Hepatic stellate cell (primary cell): ENCODE measurements at regions not wholly inside any gene's neighbourhood (a gene's known extent, or its start where the extent isn't known, plus 50 kb on each side); places are given as distances from the start of the nearest gene placed in this dataset.

Source experiments
- DNase-seq: peaks from one replicate; pipeline ENCODE4 v3.0.0; 2011; ENCODE audit warnings: low spot score

DNA sequence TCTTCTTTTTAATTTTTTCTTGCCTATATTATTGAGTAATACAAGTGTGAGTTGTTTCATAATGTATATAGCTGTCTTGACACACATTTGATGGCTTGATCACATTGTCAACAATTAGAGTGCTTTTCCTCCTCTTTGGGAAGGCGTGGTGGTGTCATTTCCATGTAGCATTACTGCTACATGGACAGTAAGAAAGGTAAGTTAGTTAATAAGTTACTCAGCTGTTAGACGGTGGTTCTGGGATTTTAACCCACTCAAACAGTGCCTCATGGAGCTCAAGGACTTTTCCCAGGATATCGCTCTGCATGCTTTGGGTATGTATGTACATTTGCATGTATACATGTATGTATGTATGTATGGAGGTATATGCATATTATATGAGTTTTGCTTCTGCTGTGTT is 94.6 kb downstream of the HAPSTR1 start:
- DNase-seq = no peak

GRCh38 chr16:9188721-9189120 is 97.3 kb downstream of the HAPSTR1 start:
- DNase-seq = no peak

DNA sequence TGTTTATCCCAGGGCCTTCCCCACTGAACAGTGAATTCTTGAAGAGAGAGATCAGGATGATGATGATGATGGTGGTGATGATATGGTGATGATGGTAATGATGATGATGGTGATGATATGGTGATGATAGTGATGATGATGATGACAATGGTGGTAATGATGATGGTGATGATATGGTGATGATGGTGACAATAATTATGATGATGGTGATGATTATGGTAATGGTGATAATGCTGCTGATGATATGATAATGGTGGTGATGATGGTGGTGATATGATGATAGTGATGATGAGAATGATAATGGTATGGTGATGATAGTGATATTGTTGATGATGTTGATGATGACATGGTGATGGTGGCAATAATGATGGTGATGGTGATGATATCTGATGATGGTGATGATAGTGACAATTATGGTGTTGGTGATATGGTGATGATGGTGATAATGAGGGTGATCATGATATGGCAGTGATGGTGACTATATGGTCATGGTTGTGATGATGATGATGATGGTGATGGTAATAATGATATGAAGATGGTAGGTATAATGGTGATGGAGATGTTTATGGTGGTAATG is 99.9 kb downstream of the HAPSTR1 start:
- no peak for DNase-seq

- no peak for DNase-seq
Observed at GRCh38 chr16:9192746-9193145, 101.3 kb downstream of the HAPSTR1 start.

GRCh38 chr16:9195287-9195686 is 103.8 kb downstream of the HAPSTR1 start:
- no peak for DNase-seq

DNA sequence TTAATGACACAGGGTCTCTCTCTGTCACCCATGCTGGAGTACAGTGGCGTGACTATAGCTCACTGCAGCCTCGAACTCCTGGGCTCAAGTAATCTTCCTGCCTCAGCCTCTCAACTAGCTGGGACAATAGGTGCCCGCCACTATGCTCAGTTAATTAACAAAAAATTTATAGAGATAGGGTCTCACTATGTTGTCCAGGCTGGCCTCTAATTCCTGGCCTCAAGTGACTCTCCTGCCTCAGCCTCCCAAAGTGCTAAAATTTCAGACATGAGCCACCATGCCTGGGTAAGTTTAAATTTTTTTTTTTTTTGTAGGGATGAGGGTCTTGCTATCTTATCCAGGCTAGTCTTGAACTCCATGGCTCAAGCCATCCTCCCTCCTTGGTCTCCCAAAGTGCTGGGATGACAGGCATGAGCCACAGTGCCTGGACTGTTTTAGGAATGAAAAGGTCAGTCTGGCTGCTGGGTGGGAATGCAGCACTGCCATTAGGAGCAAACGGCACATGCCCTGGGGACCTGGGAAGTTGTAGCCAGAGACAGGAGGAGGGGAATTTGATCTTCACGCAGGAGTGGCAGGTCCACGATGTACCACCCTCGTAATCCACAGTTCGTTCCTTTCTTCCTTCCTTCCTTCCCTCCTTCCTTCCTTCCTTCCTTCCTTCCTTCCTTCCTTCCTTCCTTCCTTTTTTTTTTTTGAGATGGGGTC is 106.7 kb downstream of the HAPSTR1 start:
- DNase-seq = no peak

- no peak for DNase-seq
Observed at GRCh38 chr16:9199311-9199710, 107.9 kb downstream of the HAPSTR1 start.

GRCh38 chr16:9199751-9200150 is 108.3 kb downstream of the HAPSTR1 start:
- no peak for DNase-seq

- no peak for DNase-seq
Observed at GRCh38 chr16:9203956-9204355, 112.5 kb downstream of the HAPSTR1 start.

GRCh38 chr16:9205661-9206060 is 114.2 kb downstream of the HAPSTR1 start:
- no peak for DNase-seq

DNA sequence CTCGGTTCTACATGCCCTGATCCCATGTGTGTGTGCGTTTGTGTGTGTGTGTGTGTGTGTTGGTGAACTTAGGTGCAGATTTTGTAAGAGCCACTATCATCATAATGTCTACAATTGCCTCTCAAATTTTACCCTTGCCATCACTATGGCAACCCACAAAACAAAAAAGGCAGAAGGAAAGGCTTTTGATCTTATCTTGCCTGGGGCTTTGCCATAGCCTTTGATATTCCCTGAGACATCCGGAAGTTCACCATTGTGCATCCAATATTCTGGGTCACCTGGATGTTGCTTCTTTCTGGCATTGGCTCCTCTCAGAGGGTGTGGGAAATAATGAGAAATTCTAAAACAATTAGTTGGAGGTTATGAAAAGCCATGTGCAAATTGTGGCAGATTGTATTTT is 114.7 kb downstream of the HAPSTR1 start:
- DNase-seq = no peak

DNA sequence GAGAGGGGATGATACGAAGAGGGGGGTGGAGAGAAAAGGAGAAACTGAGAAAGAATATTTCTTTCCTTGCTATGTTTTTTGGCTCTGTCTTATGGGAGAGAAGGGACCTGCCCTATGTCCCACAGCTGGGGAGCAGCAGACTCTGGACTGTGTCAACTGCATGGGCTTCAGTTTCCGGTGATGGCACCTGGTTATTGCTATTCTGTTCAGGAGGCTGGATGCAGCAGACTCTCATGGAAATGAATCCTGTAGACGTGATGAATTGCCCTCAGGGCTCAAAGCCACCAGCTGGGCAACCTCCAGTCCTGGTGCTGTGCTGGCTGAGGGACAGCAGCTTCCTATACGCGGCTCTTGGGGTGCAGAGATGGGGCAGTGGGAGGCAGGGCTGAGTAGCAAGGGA is 121.2 kb downstream of the HAPSTR1 start:
- DNase-seq = no peak

DNA sequence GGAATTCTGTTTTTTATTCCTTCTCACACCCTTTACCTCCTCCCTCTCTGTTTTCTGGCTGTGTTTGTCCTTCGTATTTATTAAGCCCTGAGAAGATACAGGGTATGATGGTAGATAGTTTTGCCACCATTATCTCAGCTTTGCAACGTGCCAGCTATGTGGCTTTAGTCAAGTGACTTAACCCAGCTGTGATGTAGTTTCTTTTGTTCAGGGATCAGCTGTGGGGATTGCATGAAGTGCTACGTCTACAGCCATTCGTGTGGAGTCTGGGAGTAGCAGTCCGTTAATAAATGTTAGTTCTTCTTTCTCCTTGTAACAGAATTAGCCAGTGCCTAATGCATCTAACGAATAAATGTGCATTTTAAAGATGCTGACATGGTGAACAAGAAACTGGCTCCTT is 128.4 kb downstream of the HAPSTR1 start:
- no peak for DNase-seq

DNA sequence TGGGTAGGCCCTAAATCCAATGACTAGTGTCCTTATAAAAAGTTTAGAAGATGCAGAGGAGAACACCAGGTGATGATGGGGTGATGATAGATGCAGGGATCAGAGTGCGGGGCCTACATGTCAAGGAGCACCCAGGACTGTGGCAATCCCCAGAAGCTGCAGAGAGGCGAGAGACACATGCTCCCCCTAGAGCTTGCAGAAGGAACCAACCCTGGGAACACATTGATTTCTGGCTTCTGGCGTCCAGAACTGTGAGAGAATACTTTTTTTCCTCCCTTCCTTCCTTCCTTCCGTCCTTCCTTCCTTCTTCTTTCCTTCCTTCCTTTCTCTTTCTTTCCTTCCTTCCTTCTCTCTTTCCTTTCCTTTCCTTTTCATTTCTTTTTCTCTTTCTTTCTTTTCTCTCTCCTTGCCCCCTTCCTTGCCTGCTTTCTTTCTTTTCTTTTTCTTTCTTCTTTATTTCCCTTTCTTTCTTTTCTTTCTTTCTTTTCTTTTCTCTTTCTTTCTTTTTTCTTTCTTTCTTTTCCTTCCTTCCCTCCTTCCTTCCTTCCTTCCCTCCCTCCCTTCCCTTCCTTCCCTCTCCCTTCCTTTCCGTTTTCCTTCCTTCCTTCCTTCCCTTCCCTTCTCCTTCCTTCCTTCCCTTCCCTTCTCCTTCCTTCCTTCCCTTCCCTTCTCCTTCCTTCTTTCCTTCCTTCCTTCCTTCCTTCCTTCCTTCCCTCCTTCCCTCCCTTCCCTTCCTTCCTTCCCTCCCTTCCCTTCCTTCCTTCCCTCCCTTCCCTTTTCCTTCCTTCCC is 134.3 kb downstream of the HAPSTR1 start:
- no peak for DNase-seq

GRCh38 chr16:9226924-9227323 is 135.5 kb downstream of the HAPSTR1 start:
- DNase-seq = no peak

- no peak for DNase-seq
Observed at GRCh38 chr16:9231039-9231438, 139.6 kb downstream of the HAPSTR1 start.

DNA sequence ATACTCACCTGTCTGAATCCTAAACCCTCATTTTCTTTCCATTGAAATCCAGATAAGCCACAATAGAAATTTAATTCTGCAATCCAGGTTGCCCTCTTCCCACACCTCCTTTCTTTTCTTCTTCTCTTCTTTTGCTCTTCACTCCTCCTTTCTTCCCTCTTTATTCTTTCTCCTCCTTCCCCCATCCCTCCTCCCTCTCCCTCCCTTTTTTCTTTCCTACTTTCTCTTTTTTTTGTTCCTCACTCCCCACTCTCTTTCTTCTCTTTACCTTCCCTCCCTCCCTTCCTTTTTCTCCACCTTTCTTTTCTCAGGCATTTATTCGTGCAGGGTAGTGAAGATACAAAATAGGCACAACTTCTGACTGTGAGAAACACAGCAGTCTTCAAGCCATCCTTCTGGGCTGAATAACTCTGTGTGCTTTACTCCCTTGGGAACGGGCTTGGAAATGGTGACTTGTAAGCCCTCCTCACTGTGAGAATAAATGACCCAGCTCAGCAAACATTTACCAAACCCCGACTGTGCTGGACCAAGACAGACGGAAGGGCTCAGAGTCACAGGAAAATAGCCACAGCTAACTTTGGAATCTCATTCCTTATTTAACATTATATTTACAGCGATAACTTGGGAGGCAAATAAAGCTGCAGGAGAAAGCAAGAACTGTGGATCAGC is 140.8 kb downstream of the HAPSTR1 start:
- DNase-seq = no peak

DNA sequence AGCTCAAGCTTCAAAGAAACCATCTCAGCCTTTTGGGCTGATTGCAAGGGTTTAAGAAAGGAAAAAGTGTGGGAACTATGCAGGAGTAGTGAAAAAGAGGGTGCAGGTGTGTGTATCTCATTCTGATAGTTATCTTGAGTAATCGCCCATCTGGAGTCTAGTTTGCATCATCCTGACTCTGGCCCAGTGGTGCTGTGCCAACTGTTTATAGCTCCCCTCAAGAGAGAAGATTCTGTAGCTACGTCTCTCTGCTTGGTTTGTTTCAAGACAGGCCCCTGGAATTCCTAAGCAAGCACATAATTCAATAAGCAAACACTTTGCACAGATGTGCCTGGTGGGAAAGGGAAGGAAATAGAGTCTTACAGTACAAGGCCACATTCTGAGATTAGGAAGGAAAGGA is 144.4 kb downstream of the HAPSTR1 start:
- no peak for DNase-seq

DNA sequence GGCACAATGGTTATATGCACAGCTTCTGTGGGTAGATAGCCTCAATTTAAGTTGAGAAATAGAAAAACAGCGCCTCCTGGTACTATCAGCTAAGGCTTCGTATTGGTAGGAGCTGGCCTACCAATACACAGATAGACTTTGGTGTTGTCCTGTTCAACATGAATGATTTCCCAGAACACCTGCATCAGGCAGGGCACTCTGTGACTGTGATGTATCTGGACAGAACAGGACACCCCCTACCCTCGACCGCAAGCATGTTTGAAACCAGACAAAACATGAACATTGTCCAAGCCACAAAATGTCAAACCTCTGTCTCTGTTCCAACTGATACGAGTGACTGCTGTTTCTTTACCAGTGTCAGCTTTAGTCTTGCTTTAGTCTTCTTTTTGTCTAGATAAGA is 144.9 kb downstream of the HAPSTR1 start:
- no peak for DNase-seq

GRCh38 chr16:9238346-9238745 is 146.9 kb downstream of the HAPSTR1 start:
- no peak for DNase-seq

- no peak for DNase-seq
Observed at GRCh38 chr16:9241177-9241576, 149.7 kb downstream of the HAPSTR1 start.

DNA sequence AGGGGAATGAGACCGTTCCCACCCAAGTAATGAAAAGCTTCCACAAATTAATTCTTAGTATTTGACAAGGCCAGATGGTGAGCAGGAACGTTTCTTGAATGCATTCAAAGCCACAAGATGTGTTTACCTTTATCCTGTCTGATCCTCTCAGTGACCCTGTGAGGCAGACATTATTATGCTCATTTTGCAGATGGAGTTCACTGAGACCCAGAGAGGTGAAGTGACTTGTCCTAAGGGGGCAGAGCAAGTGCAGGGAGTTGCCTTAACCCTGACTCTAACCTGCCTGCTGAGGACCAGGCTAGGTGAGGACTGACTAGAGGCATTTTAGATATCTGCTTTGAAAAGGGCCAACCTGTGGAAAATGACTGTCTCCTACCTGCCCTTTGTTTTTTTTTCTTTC is 156.7 kb downstream of the HAPSTR1 start:
- DNase-seq = no peak

DNA sequence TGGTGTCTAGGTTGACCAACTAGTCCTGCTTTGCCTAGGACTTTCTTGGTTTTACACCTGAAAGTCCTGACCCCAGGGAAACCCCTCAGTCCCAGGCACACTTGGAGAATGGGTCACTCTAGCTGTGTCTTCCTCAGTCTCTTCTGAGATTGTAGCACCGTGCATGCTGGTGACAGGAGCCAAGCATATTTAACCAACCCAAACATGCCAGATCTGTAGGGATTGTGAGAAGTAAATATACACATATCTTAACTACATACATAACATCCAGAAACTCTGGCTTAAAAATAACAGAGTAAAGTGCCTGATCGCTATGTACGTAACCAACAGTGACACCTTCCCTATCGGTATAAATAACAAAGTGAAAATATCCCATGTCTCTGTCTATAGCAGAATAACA is 158.1 kb downstream of the HAPSTR1 start:
- DNase-seq = no peak
